Fibroblast of skin of left biceps (primary cell): ENCODE measurements at regions not wholly inside any gene's neighbourhood (a gene's known extent, or its start where the extent isn't known, plus 50 kb on each side); places are given as distances from the start of the nearest gene placed in this dataset.
A peak's percentile ranks its signal among the peaks of the same experiment; 100 is the strongest.
"Not testable (repeated sequence)": the region's sequence is repeated elsewhere in the genome, so short reads cannot be mapped to it uniquely, and the experiment has no call there.

ENCODE experiments used
- DNase-seq, 2 experiments: peaks; one replicate each; pipeline ENCODE4 v3.0.0-alpha.2; 2013; ENCODE audit warnings: low read depth in 2 of 2

DNA sequence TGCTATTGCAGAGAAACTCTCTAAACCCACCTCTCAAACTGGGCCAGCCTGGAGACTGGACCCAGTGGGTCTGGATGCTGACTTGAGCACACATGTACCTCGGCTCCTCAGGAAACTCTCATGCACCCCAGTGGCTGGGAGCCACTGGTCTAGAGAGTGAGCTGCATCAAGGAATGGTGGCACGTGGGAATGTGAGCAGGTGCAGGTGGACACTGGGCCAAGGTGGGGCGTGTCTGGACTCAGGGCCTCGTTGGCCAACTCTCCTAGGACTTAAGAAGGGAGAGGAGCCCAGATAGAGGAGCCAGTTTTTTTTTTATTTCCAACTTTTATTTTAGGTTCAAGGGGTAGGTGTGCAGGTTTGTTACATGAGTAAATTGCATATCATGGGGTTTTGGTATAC, 75.5 kb upstream of the PLGLB2 start:
- DNase-seq, result not testable (repeated sequence)

DNA sequence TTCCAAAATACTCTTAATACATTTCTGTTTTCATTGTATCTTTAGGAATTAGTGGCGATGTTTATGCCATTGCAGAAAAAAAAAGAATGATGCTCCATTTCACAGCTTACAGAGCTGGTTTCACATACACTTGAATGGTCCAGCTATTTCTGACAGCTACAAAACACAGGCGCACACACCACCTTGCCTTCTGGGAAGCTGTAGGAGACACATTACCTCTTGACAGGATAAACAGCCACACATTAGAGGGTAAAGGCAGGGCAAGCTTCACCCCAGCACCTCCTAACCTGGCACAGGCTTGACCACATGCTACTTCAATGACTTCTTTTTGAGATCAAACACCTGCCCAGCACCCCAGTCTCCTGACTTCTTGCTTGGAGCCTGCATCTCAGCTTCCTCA, 73.2 kb upstream of the PLGLB2 start:
- DNase-seq, result not testable (repeated sequence)

DNA sequence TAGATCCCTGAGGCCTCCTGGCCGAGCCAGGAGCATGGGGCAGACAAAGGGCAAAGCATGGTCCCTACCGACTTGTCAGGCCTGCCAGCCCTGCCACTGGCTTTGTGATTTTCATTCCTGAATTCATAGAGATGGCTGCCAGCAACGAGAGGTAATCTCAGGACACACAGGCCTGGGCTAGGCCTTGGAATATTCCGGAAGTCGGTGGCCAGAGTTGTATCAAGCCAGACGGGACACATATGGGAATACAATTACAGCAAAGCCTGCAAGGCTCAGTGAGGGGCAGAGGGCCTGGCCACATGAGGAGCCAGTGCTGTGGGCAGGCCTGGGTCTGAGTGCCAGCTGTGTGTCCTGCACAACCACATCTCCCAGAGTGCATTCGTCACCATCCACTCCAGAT, 72.4 kb upstream of the PLGLB2 start:
- not testable (repeated sequence) for DNase-seq

DNA sequence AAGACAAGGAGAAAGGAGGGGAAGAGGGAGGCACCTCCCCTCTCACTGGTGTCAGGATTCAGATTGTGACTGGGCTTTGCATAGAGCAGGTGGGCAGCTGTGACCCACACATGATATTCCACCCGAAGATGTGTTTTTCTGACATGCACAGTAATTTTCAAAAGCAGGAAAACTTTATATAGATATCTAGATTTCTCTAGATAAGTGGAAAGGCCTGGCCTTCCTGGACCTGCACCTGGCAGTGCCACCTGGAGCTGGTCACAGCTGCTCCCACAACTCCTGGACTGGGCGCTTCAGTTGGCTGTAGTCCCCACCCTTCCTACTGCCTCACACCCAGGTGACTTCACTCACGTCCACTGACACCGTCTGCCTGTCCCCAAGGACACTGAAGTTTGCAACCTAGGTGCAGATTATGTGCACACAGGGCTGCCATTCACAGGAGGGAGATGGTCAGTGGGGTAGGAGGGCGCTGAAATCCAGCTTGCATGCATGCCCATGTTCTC, 70.4 kb upstream of the PLGLB2 start:
- not testable (repeated sequence) for DNase-seq

DNA sequence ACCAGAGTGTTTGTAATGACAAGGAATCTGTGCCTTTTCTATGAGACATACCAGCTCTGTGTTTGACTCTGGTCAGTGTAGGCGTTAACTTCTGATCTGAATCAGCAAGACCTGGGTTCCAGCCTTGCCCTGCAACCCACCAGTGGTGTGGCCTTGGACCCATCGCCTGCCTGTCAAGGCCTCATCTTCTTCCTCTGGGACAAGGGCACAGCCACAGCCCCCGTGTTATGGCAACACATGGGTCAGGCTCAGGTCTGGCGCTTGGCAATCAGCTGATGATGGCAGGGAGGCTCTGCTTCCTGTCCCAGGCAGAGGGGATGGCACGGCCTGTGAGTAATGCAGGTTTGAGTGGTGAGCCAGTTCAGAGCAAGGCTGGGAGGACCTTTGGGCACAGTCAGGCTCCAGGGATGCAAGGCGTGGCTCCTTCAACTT, 69.1 kb upstream of the PLGLB2 start:
- DNase-seq, result not testable (repeated sequence)

DNA sequence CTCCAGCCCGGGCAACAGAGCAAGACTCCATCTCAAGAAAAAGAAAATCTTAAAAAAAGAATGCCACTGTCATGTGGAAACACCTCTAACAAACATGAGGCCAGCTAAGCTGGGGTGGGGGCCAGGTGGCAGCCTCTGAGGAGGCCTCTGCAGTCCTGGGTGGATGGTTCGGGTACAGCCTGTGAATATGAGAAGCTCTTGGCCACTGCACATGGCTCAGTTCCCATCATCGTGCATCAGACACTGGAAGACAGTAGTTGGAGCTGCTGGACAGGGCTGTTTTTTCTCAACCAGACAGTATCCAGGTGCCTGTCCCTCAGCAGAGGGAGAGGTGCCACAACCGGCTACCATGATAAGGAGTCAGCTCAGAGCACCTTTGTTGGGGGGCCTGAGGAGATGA, 67.9 kb upstream of the PLGLB2 start:
- not testable (repeated sequence) for DNase-seq

DNA sequence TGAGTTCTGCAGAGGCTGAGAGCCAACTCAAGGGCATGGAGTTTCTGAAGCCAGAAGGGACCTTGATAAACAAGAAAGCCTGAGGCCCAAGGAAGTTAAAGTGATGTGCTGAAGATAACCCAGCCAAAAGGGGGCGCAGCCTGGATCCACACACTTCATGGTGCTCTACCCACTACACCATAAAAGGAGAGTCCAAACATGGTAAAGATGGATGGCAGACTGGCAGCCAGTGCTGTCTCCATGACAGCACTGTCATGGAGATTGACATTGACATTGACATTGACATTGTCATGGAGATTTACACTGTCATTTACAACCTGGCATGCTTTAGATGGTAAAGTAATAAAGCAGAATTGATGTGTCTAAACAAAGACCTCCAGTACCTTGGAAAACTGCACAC, 67.2 kb upstream of the PLGLB2 start:
- DNase-seq, result not testable (repeated sequence)

DNA sequence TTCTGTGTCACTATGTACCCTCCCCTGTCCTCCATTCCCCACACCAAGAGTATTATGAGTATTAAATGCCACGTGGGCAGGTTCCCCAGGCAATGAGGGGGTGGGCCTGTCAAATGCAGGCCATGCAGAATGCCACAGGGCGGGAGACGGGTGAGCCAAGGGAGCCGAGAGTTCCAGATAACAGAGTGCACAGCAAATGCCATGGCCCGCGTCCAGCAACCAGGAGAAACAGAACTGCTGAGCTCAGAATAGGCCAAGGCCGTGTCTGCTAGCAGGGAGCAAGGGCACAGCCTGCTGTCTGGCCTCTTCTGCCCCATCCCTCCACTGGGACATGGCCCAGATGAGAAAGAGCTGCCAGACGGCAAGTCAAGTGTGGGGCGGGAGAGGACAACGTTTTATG, 64.4 kb upstream of the PLGLB2 start:
- not testable (repeated sequence) for DNase-seq

DNA sequence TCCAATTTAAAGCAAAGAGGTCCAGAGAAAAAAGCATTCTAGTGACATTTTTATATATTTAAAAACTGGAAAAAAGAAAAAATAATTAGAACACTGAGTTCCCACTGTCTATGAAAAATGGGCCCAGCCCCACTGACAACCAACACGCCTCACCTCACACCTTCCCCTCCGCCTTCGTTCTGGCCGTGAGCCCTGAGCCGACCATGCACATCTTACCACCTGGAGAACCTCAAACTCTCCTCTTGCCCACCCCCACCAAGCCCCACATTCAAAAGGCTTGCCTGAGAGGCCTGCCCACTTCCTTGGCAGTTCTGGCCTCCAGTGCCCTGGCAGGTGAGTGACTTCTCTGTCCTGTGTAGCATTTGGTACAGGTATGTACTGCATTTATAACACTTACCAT, 63.9 kb upstream of the PLGLB2 start:
- not testable (repeated sequence) for DNase-seq

DNA sequence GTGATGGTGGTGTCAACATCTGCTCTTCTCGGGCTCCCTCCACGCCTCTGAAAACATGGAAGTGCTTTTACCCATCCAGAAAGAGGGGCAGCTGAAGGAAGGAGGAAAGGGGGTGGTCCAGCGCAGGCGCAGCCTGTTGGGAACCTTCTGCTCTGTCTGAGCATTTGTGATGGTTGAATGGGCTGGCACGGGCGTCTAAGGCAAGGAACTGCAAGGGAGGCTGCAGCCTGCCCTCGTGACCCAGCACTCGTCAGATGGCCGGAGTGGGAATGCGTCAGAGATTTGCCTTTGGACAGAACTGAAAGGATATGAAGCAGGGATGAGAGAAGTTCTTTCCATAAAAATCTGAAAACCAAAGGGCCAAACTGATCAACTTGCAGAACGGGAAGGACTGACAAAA, 62.3 kb upstream of the PLGLB2 start:
- not testable (repeated sequence) for DNase-seq

DNA sequence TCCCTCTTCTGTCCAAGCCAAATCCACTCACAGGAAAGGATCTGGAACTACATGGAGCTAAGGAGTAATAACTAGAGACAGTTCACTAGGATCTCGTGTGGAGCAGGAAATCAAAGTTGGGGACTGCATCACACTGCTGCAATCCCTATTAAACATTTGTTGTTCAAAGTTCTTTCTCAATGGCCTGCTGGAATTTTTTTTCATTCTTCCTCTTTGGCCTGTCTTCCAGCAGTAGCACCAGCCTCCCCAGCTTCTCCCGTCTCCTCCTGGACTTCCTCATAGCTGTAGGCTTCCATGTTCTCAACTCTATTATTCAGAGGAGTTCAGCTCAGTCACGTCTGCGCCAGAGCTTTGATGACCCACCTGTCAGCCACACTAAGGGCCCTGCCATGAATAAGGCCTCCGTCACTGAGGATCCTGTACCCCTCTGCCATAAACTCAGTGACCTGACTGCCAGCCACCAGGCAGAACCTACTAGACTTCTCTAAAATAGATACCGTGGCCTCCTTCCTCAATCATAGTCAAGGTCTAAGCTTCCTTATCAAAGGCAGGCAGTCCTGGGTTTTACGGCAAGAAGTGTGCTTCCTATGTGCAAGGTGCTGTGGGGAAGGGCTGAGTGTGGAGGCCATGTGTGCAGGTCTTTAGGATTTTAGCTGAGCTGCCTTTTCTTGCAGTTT, 60.9 kb upstream of the PLGLB2 start:
- DNase-seq, result not testable (repeated sequence)

DNA sequence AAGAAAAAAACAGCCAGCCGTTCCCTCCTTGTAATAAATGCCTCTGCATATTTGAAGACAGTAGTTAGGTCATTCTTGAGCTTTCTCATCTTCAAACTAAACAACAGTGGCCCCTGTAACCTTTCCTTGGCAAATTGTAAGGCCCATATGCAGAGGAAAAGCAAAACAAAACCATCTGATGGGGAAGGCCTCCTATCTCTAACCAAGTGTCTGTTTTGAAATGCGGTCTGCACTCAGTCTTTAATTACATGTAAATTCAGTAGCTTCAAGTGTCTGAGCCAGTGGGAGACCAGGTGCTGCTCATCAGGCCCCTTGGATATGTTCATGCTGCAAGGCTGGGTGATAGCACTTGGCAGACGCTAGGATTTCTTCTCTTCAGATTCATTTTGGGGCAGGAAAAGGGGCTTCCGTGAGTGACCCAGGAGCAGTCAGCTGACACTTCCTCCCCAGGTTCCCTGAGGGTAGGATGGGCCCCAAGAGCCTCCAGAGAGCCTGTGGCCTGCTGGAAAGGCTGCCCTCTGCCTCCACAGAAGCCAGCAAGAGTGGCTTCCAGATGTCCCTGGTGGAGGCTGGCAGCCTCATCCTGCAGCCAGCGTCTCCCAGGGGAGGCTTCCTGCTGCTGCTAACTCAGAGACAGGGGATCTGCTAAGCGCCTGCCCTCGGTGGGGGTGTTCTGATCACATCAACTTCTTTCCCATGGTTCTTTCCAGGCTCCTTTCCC, 60.2 kb upstream of the PLGLB2 start:
- DNase-seq, result peak in 1 of 2 experiments; percentile 0

DNA sequence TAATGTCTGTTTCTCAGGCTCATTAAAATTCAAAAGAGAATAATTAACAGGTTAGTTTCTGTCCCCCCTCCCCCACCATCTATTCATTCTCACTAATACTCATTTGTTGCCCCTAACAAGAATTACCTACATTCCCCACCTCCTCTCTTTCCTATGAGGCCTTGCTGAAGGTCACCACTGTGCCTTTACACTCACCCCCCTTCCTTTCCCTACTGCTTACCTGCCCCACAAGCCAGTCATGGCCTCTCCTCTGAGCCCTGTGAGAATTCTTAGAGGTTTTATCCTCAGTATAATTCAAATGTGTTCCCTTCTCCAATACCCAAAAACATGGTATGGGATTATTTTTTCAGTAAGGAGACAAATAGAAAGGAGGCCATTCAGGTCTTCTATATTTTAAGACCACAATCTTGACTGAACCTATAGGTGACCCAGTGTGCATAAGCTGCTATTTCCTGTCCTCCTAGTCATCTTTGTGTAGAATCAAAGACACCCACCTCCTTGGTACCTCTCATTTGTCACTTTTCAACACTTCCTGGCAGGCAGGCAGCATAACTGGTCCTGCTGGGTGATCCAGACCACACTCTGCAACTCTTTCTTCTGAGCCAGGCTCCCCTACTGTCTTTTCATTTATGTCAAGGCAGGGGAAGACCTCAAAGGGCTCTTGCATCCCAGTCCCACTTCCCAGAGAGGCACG, 55.8 kb upstream of the PLGLB2 start:
- DNase-seq, result not testable (repeated sequence)

DNA sequence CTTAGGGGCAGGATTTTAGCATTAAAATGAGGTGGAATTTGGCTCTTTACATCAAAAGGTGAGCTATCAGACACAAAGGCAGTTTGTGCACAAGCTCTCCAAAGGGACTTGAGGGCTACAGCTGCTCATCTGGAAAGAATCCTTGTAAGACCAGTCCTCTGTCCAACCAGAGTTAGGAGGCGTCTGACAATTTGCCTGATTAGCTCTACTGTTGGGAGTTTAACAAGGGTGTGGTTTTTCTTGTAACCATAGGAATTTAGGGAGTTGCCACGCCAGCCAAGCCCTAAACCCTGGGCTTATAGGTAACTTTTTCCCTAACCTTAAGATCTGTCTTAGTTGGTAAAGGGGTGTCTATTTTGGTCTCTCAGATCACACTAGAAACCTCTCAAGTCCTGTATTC, 55.0 kb upstream of the PLGLB2 start:
- DNase-seq, result not testable (repeated sequence)

DNA sequence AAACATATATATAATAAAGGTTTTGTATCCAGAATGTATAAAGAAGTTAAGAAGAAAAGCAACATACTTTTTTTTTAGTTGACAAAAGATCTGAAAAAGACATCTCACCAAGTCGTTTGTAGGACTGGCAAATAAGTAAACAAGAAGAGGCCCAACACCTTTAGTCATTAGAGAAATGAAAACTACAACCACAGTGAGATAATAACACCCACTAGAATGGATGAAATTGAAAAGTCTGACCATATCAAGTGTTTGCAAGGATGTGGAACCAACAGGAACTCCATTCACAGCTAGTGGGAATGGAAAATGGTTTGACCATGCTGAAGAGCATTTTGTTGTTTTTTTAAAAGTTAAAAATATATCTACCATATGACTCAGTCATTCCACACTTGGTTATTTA, 54.0 kb upstream of the PLGLB2 start:
- DNase-seq, result not testable (repeated sequence)

DNA sequence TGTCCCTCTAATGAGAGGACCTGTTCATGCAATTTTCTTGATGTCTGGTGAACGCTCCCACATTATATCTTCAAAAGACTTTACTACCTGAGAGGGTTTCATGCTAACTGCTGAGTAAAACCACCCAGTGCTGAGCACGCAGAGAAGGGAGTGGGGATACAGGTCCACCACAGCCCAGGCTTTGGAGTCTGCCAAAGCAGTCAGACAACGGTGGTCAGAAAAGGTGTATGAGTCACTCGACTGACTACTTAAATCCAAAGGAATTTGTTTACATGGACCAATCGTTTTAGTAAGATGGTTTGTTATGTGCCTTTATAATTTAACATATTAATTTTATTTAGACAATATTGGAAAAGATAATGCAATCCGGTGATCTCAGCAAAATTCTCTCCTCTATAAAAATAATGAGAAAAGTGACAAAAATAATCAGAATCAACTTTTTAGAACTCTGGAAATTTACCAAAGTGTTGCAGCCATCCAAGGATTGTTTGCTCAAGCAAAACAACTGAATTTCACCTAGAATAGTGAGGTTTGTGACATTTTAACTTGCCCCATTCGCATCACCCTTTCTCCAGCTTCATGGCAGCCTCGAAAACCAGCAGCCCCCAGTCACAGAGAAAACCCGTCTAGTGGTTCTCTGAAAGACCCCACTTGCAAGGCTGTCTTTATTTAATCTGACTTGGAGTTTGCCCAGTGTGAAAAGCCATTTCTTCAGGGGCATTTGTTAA, 52.1 kb upstream of the PLGLB2 start:
- DNase-seq, result not testable (repeated sequence)
